HepG2 (cell line): ENCODE measurements at regions not wholly inside any gene's neighbourhood (a gene's known extent, or its start where the extent isn't known, plus 50 kb on each side); places are given as distances from the start of the nearest gene placed in this dataset.

Source experiments
- ATAC-seq: fragments of 200-7000 bp; cut with Tn5 transposase; 3 replicates; pipeline ENCODE4 v1.9.1; 2020; ENCODE audit warnings: mild to moderate bottlenecking, moderate library complexity
- BruUV-seq: library from RNA; stranded (reverse); fragments of 400-500 nt; replicated peaks from 2 replicates; lab custom pipeline; 2021; lab: Mats Ljungman, UMichigan
- CTCF ChIA-PET: fragments of 300-600 bp; formaldehyde crosslinking; extraction: SDS; loops from one replicate; lab custom pipeline; 2021; ENCODE audit warnings: low total read pairs, inconsistent platforms, low intra/inter-chr PET ratio; lab: Yijun Ruan, JAX
- POLR2A ChIA-PET: fragments of 350-600 bp; sonication (Branson Sonifier 250); formaldehyde crosslinking; loops from one replicate; lab custom pipeline; 2020; ENCODE audit warnings: antibody characterized with exemption, inconsistent platforms; lab: Yijun Ruan, JAX
- DNase-seq: peaks from one replicate; pipeline ENCODE4 v3.0.0-alpha.2; 2015; ENCODE audit warnings: low spot score
- FAIRE-seq: peaks from 3 replicates; lab custom pipeline; 2011; peaks lifted over from hg19 to GRCh38; lab: Jason Lieb, UNC
- H2AFZ ChIP-seq: one replicate; pipeline ENCODE4 v1.6.1; 2011; ENCODE audit warnings: low read length, inconsistent platforms
- H3K27ac ChIP-seq: fragments of 300-600 bp; 3 replicates; pipeline ENCODE4 v1.8.0; 2011; ENCODE audit warnings: mixed run types, mild to moderate bottlenecking, mixed read lengths, low read length, inconsistent platforms; ENCODE audit not compliant: insufficient read depth; ENCODE audit errors: extremely low read length
- H3K27me3 ChIP-seq, 2 experiments: fragments of 200-600 bp in 1 of 2; 2 replicates in 1 of 2; 3 replicates in 1 of 2; pipeline versions ENCODE4 v1.6.0 to v1.8.0; 2011; ENCODE audit warnings: low read length in 2 of 2, mild to moderate bottlenecking in 2 of 2, moderate library complexity in 2 of 2, inconsistent platforms in 1 of 2; ENCODE audit not compliant: insufficient read depth in 2 of 2, control insufficient read depth in 1 of 2
- H3K36me3 ChIP-seq, 2 experiments: fragments of 200-600 bp in 1 of 2; replicated peaks in 1 of 2; 2 replicates in 1 of 2; 3 replicates in 1 of 2; pipeline versions ENCODE4 v1.5.1 to v1.8.0; 2011; ENCODE audit warnings: low read length in 2 of 2, inconsistent platforms in 1 of 2; ENCODE audit not compliant: insufficient read depth in 2 of 2, control insufficient read depth in 1 of 2
- H3K4me1 ChIP-seq: 2 replicates; pipeline ENCODE4 v1.5.1; 2012; ENCODE audit warnings: low read length, inconsistent platforms; ENCODE audit not compliant: insufficient read depth
- H3K4me2 ChIP-seq: 2 replicates; pipeline ENCODE4 v1.6.0; 2011; ENCODE audit warnings: low read depth, low read length, inconsistent platforms
- H3K4me3 ChIP-seq, 3 experiments: fragments of 200-600 bp in 1 of 3; sonication (generic), shearing (Covaris generic) in 1 of 3; replicated peaks in 1 of 3; 2 replicates each; pipeline ENCODE4 v1.5.1; 2011 to 2016; ENCODE audit warnings: low read length in 3 of 3, inconsistent platforms in 2 of 3, low read depth in 2 of 3, mild to moderate bottlenecking in 2 of 3, control low read depth in 1 of 3, mixed read lengths in 1 of 3; ENCODE audit not compliant: insufficient read depth in 1 of 3
- H3K79me2 ChIP-seq: one replicate; pipeline ENCODE4 v1.6.1; 2011; ENCODE audit warnings: low read length, inconsistent platforms; ENCODE audit not compliant: insufficient read depth
- H3K9ac ChIP-seq: 2 replicates; pipeline ENCODE4 v1.6.0; 2011; ENCODE audit warnings: mild to moderate bottlenecking, low read depth, low read length, inconsistent platforms; ENCODE audit not compliant: insufficient read depth
- H3K9me3 ChIP-seq: 2 replicates; pipeline ENCODE4 v1.5.1; 2012; ENCODE audit warnings: mild to moderate bottlenecking, low read length
- H4K20me1 ChIP-seq: 2 replicates; pipeline ENCODE4 v1.6.0; 2011; ENCODE audit warnings: inconsistent platforms, mild to moderate bottlenecking, low read length, moderate library complexity; ENCODE audit not compliant: insufficient read depth
- ESRRA ChIP-seq: sonication (generic); formaldehyde crosslinking; IDR thresholded peaks from 2 replicates; pipeline ENCODE4 v1.5.1; 2020; ENCODE audit warnings: mild to moderate bottlenecking, low read depth, missing genetic modification reagents
- MYC ChIP-seq: sonication (generic); formaldehyde crosslinking; IDR thresholded peaks from 2 replicates; pipeline ENCODE4 v1.9.0; 2021; ENCODE audit warnings: missing genetic modification reagents, borderline replicate concordance
- SMC3 ChIP-seq: IDR thresholded peaks from 2 replicates; pipeline ENCODE4 v1.6.1; 2011; ENCODE audit warnings: low read length, improper control_type of control experiment
- STAG1 ChIP-seq: sonication (generic); formaldehyde crosslinking; IDR thresholded peaks from 2 replicates; pipeline ENCODE4 v1.4.0; 2020; ENCODE audit warnings: missing genetic modification reagents
- TBP ChIP-seq: sonication (generic); formaldehyde crosslinking; IDR thresholded peaks from 2 replicates; pipeline ENCODE4 v1.5.0; 2020; ENCODE audit warnings: missing genetic modification reagents
- WGBS: methylation state at CpG from one replicate; pipeline ENCODE4 v1.1.6; 2017; ENCODE audit warnings: low lambda C conversion rate; 5-methylcytosine and 5-hydroxymethylcytosine counted together
- in situ Hi-C: cut with HindIII; loops from 2 replicates; pipeline ENCODE4 v1.10.0; 2017; ENCODE audit warnings: low pct_unique_long_range_greater_than_20kb; ENCODE audit not compliant: extremely low pct_ligation_motif_present
- intact Hi-C: fragments of 100-400 bp; cut with micrococcal nuclease; formaldehyde crosslinking; loops from one replicate; pipeline ENCODE4 v1.10.0; 2022; ENCODE audit not compliant: unreplicated experiment
- TF ChIP-seq, protein P1 (sequence below): fragments of 450-650 bp; IDR thresholded peaks from 2 replicates; pipeline ENCODE4 v1.6.1; 2016
- TF ChIP-seq, protein P2 (sequence below): sonication (generic); formaldehyde crosslinking; IDR thresholded peaks from 2 replicates; pipeline ENCODE4 v1.5.0; 2020; ENCODE audit warnings: mild to moderate bottlenecking, missing genetic modification reagents, moderate library complexity
- TF ChIP-seq, protein P3 (sequence below): sonication (generic); formaldehyde crosslinking; IDR thresholded peaks from 2 replicates; pipeline ENCODE4 v1.5.1; 2020; ENCODE audit warnings: mild to moderate bottlenecking, missing genetic modification reagents
- TF ChIP-seq, protein P4 (sequence below): IDR thresholded peaks from 2 replicates; pipeline ENCODE4 v1.6.1; 2012; ENCODE audit warnings: inconsistent platforms

DNA sequence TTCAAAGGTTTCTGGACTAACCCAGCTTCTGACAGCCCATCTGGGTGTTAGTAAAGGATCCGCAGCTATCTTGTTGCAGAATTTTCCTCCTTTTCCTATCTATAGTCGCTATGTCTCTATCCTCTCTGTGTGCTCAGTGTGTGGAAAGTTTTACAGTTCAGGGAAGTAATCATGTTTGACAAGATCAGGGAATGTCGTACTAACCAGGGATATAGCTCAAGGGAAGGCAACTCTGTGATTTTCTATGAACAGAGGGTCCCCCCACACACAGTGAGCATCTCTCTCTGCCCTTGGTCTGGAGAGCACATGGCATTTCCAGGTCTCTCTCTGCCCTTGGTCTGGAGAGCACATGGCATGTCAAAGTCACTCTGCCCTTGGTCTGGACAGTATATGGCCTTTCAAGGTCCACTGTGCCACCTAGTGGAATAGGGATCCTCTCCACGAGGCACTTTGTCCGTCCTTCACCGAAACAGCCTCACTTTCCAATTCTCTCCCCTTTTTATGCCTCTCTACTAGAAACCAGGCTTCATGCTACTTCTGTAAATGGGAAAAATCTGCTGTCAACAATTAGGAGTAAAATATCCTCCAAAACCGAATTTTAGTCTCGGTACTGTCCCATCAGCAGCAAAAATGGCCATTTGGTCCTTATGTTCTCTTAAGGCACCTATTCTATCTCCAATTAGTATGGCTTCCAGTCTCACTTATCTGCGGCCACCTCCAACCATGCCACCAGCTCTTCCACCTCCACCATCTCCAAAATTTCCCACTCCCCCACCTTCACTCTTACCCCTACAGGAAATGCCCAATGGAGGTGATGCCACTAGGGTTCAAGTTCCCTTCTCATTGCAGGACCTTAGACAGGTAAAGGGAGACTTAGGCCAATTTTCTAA, 88.7 kb downstream of the IGLL5 start:
- Histone ChIP-seq H3K9ac (no peak overlapping the region), H4K20me1 (no peaks in the 10 kb centered on the region), H3K27me3 (no peaks in the 10 kb centered on the region; a peak in 1 of 5 replicates), H2AFZ (no peak overlapping the region), H3K4me2 (no peak overlapping the region), H3K27ac (no peak overlapping the region), H3K4me3 (no peak overlapping the region), H3K4me1 (no peaks in the 10 kb centered on the region), H3K36me3 (no peaks in the 10 kb centered on the region), H3K9me3 (0 out of 2 replicates have a peak, but pooled peaks cover 6% of the 10 kb centered on the region), H3K79me2 (no peaks in the 10 kb centered on the region)
- TF ChIP-seq, protein P1, sequence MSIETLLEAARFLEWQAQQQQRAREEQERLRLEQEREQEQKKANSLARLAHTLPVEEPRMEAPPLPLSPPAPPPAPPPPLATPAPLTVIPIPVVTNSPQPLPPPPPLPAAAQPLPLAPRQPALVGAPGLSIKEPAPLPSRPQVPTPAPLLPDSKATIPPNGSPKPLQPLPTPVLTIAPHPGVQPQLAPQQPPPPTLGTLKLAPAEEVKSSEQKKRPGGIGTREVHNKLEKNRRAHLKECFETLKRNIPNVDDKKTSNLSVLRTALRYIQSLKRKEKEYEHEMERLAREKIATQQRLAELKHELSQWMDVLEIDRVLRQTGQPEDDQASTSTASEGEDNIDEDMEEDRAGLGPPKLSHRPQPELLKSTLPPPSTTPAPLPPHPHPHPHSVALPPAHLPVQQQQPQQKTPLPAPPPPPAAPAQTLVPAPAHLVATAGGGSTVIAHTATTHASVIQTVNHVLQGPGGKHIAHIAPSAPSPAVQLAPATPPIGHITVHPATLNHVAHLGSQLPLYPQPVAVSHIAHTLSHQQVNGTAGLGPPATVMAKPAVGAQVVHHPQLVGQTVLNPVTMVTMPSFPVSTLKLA = peak; percentile 93
- peak; percentile 26; the same call in 1 of the 2 replicates for TF ChIP-seq SMC3
- peak; percentile 51 for TF ChIP-seq STAG1 (CRISPR knock-in tag)
- TF ChIP-seq, protein P2, sequence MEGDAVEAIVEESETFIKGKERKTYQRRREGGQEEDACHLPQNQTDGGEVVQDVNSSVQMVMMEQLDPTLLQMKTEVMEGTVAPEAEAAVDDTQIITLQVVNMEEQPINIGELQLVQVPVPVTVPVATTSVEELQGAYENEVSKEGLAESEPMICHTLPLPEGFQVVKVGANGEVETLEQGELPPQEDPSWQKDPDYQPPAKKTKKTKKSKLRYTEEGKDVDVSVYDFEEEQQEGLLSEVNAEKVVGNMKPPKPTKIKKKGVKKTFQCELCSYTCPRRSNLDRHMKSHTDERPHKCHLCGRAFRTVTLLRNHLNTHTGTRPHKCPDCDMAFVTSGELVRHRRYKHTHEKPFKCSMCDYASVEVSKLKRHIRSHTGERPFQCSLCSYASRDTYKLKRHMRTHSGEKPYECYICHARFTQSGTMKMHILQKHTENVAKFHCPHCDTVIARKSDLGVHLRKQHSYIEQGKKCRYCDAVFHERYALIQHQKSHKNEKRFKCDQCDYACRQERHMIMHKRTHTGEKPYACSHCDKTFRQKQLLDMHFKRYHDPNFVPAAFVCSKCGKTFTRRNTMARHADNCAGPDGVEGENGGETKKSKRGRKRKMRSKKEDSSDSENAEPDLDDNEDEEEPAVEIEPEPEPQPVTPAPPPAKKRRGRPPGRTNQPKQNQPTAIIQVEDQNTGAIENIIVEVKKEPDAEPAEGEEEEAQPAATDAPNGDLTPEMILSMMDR (CRISPR knock-in tag) = peak; percentile 53
- TF ChIP-seq TBP (CRISPR knock-in tag) = no peak
- TF ChIP-seq, protein P3, sequence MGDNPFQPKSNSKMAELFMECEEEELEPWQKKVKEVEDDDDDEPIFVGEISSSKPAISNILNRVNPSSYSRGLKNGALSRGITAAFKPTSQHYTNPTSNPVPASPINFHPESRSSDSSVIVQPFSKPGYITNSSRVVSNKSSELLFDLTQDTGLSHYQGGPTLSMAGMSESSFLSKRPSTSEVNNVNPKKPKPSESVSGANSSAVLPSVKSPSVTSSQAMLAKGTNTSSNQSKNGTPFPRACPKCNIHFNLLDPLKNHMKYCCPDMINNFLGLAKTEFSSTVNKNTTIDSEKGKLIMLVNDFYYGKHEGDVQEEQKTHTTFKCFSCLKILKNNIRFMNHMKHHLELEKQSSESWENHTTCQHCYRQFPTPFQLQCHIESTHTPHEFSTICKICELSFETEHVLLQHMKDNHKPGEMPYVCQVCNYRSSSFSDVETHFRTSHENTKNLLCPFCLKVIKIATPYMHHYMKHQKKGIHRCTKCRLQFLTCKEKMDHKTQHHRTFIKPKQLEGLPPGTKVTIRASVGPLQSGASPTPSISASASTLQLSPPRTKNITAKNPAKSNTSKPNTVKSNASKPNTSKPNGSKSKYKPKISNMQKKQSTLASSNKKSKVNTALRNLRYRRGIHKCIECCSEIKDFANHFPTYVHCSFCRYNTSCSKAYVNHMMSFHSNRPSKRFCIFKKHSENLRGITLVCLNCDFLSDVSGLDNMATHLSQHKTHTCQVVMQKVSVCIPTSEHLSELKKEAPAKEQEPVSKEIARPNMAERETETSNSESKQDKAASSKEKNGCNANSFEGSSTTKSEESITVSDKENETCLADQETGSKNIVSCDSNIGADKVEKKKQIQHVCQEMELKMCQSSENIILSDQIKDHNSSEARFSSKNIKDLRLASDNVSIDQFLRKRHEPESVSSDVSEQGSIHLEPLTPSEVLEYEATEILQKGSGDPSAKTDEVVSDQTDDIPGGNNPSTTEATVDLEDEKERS (CRISPR knock-in tag) = no peak
- 0 out of 2 replicates have a peak, but pooled peaks have one; percentile 47 for TF ChIP-seq ESRRA
- 0 out of 2 replicates have a peak, but pooled peaks have one; percentile 52 for TF ChIP-seq MYC (CRISPR knock-in tag)
- TF ChIP-seq, protein P4, sequence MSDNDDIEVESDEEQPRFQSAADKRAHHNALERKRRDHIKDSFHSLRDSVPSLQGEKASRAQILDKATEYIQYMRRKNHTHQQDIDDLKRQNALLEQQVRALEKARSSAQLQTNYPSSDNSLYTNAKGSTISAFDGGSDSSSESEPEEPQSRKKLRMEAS = peak; percentile 49; the same call in 1 of the 2 replicates
- CTCF ChIA-PET = no interaction called here
- FAIRE-seq = no peak
- POLR2A ChIA-PET = no interaction called here
- intact Hi-C loops (loop anchor here (1.0 kb wide), 1 partner anchor 152 kb away; no protein-coding TSS in a partner anchor), in situ Hi-C loops (no loop called here)
- 31% methylated on average over 9 of the region's 9 CpGs for WGBS
- peak; percentile 72 for ATAC-seq
- no TSS peak for BruUV-seq
- peak; percentile 29 for DNase-seq
